Right forelimb (tissue), 1 donor: ENCODE measurements at regions not wholly inside any gene's neighbourhood (a gene's known extent, or its start where the extent isn't known, plus 50 kb on each side); places are given as distances from the start of the nearest gene placed in this dataset.
"Not testable (repeated sequence)": the region's sequence is repeated elsewhere in the genome, so short reads cannot be mapped to it uniquely, and the experiment has no call there.

Experiments used
- DNase-seq: peaks from one replicate; pipeline ENCODE4 v3.0.0-alpha.2; 2018

GRCh38 chrX:500481-501010 is 113.8 kb upstream of the PPP2R3B start:
- no peak for DNase-seq

GRCh38 chrX:506341-506740 is 119.6 kb upstream of the PPP2R3B start:
- no peak for DNase-seq

DNA sequence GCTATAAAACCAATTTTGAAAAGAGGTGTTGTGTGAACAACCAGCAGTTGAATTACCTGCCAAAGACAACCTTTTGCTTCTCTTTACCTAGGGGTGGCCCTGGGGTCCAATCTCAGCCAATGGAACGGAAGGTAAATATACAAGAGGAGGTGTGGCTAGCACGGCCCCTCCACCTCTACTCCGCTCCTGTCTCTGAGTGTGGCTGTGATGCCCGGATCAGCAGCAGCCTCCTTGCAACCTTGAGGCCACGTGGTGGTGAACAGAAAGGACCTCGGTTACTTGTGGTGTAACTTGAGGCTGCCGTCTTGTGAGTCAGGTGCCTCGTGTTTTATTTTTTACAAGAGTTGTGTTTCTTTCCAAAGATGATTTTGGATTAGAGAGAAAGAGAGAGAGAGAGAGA is 121.5 kb upstream of the PPP2R3B start:
- no peak for DNase-seq

- not testable (repeated sequence) for DNase-seq
These were observed 121.8 kb upstream of the SHOX start for GRCh38 chrX:508821-509220.

DNA sequence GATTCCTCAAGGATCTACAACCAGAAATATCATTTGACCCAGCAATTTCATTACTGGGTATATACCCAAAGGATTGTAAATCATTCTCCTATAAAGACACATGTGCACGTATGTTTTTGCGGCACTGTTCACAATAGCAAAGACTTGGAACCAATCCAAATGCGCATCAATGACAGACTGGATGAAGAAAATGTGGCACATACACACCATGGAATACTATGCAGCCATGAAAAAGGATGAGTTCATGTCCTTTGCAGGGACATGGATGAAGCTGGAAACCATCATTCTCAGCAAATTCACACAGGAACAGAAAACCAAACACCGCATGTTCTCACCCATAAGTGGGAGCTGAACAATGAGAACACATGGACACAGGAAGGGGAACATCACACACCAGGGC is 119.5 kb upstream of the SHOX start:
- not testable (repeated sequence) for DNase-seq

GRCh38 chrX:518319-518718 is 112.3 kb upstream of the SHOX start:
- no peak for DNase-seq

DNA sequence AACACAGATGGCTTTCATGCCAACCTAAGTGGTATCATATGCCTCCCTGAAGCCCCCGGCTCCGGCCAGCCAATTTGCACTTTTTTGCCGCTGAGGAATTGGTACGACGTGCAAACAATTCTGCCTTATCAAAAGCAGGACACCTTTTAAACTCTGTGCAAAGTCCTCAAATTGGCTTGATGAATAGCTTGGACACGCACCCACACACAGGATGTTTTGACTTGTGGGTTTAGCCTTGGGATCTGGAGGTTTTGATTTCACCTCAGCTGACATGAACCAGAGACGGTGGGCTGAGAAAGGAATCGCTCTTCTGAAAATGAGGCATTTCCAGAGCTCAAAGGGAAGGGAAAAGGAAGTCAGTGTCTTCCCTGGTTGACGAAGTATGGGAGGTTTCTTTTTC is 110.8 kb upstream of the SHOX start:
- DNase-seq, result no peak

DNA sequence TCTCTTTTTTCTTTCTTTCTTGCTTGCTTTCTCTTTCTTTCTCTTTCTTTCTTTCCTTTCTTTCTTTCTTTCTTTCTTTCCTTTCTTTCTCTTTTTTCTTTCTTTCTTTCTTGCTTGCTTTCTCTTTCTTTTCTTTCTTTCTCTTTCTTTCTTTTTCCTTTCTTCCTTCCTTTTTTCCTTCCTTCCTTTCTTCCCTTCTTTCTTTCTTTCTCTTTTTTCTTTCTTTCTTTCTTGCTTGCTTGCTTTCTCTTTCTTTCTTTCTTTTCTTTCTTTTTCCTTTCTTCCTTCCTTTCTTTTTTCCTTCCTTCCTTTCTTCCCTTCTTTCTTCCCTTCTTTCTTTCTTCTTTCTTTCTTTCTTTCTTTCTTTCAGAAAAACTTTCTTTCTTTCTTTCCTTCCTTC is 108.1 kb upstream of the SHOX start:
- DNase-seq, result no peak

GRCh38 chrX:525134-525533 is 105.5 kb upstream of the SHOX start:
- DNase-seq, result no peak

DNA sequence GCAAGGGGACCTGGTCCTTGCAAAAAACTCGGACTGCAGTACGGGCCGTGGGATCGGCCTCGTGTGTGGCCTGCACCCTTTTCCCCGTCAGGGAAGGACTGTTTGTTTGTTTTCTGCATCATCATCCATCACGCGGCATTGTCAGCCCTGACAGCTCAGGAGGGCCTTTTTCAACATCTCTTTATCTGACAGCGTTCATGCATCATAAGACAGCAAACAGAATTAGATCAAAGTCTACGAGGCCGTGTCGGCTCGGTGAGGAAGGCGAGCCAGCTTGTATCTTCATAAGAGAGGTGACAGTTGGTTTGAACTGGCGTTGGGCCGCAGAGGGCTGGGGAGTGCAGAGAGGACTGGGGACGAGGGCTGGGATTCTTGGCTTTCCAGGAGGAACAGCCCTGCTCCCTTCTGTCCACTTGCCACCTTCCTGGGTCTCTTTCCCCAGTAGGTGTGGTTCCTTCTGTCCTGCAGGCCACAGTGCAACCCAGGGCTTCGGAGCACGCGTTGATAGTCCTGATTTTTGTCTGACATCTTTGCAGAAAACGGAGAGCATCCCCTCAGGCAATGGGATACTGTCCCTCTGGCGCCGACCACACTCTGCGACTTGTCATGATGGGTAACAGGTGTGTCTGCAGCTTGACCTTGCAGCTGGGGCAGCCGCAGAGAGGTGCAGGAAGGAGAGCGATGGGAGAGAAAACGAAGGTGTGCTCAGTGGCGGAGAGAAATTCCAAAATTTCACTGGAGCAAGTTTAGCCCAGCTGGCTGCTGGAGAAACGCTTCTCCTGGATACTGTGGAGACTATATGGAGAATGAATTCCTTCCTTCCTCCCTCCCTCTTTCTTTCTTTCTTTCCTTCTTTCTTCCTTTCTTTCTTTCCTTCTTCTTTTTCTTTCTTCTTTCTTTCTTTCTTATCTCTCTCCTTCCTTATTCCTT is 104.0 kb upstream of the SHOX start:
- no peak for DNase-seq

DNA sequence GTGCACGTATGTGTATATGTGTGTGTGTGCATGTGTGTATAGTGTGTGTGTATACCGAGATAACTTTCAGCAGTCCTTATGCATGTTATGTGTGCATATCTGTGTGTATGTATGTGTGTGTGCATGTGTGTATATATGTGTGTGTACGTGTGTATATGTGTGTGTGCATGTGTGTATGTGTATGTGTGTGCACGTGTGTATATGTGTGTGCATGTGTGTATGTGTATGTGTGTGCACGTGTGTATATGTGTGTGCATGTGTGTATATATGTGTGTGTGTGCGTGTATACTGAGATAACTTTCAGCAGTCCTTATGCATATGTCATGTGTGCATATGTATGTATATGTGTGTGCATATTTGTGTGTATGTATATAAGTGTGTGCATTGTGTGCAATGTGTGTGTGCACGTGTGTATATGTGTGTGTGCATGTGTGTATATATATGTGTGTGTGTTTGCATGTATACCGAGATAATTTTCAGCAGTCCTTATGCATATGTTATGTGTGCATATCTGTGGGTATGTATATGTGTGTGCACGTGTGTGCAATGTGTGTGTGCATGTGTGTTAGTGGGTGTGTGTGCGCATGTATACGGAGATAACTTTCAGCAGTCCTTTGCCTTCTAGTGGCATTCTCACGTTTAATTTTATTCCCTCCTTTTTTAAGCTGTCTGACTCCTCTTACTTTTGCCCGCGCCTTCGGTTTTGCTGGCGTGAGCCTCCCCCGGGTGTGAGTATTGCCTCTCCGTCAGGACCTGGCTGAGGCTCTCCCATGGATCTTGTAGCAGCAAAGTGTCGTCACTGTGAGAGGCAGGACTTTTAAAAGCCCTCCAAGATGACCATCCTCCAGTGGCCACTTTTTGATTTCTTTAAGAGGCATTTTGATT is 99.6 kb upstream of the SHOX start:
- no peak for DNase-seq

DNA sequence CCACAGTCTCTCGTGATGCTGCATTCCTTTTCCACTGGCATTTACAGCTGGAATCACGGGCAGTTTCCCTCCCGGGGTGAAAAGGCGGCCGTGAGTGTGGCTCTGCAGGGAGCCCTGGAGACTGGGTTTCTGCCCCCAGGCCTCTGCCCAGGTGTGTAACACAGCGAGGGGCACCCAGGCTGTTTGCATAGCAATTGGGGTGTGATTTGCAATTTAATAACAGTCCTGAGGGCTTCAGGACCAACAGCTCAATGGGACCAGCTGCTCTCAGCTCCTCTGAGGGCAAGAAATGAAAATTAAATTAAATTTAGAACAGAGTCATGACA is 99.0 kb upstream of the SHOX start:
- DNase-seq, result no peak

GRCh38 chrX:534804-535203 is 95.8 kb upstream of the SHOX start:
- DNase-seq, result no peak

DNA sequence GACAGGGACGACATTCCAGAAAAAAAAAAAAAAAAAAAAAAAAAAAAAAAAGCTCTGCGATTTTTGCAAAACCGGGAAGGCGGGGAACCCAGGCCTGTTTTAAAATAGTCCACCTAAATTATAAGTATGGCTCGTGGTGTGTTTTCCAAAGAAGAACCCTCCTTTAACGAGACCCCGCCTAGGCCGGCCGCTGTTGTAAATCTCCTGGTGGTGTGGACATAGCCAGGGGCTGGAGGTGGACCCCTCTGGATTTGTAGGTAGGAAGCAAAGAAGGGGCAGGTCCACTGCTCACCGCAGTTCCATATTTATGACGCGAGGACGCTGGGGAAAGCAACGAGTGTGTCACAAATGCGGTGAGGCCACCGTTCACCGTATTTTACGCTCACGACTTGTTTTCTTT is 94.0 kb upstream of the SHOX start:
- no peak for DNase-seq

GRCh38 chrX:537151-537550 is 93.4 kb upstream of the SHOX start:
- DNase-seq, result no peak

DNA sequence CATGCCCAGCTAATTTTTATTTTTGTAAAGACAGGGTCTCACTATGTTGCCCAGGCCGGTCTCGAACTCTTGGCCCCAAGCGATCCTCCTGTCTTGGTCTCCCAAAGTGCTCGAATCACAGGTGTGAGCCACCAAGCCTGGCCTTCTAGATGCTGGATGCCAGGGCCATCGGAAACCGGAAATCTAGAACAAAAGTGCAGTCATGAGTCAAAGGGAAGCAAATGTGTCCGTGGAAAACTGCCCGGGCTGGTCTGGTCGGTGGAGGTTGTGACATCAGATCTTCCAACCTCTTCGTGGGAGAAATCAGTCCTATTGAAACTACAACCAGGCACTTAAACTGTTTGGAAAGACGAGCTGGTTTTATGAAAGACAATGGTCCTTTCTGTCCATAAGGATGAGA is 92.3 kb upstream of the SHOX start:
- no peak for DNase-seq

GRCh38 chrX:541006-541405 is 89.6 kb upstream of the SHOX start:
- DNase-seq, result not testable (repeated sequence)

GRCh38 chrX:542179-542578 is 88.4 kb upstream of the SHOX start:
- DNase-seq, result no peak

GRCh38 chrX:545452-545885 is 85.1 kb upstream of the SHOX start:
- no peak for DNase-seq

- DNase-seq, result no peak
These were observed 80.1 kb upstream of the SHOX start for GRCh38 chrX:550514-550913.

DNA sequence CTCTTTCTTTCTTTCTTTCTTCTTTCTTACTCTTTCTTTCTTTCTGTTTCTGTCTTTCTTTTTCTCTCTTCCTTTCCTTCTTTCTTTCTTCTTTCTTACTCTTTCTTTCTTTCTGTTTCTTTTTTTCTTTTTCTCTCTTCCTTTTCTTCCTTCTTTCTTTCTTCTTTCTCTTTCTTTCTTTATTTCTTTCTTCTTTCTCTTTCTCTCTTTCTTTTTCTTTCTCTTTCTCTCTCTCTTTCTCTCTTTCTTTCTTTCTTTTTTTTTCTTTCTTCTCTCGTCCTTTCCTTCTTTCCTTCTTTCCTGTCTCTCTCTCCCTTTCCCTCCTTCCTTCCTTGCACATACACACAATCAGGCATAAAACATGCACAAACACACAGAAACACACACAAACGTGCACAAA is 79.3 kb upstream of the SHOX start:
- no peak for DNase-seq

DNA sequence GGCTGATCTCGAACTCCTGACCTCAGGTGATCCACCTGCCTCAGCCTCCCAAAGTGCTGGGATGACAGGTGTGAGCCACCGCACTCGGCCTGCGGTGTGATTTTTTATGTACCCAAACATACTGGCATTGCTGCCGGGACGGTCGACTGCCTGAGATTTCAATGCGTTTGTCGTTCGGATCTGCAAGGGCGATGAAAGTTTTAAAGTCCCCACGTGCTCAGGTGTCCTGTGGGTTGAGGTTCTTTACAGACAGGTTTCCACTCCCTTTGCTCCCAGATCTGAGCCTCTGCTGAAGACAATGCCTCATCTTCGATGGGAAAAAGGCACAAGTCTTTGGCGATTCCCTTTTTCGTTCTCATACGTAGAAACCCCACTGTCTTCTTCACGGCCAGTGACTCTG is 78.1 kb upstream of the SHOX start:
- DNase-seq, result no peak

GRCh38 chrX:554271-554670 is 76.3 kb upstream of the SHOX start:
- no peak for DNase-seq
